ENCODE measurements at regions not wholly inside any gene's neighbourhood (a gene's known extent, or its start where the extent isn't known, plus 50 kb on each side); places are given as distances from the start of the nearest gene placed in this dataset.

DNA sequence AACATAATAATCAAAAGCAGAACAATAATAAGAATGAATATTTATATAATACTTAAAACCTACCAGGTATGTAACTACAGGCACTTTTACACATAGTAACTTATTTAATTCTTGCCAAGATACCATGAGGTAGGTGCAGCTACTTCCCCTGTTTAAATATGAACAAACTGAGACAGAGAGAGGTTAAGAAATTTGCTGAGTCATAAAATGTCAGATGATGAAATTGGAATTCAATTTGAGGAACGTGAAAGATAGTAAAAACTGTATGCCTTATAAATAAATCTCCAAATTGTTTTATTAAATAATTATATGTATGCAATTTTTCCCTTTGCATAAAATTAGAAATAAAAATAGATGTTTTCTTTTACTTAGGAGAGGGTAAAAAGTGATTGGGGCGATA, 1103.3 kb upstream of the NRXN1 start:
- Mint-ChIP-seq H3K27me3 (no peaks in the 10 kb centered on the region), H3K4me1 (ENCODE audit: low read depth in 2 of 2) (no peaks in the 10 kb centered on the region), H3K27ac (no peak overlapping the region), H3K9me3 (peaks cover 11 to 16% of the 10 kb centered on the region in 2 donors), H3K36me3 (ENCODE audit: insufficient read depth) (no peaks in the 10 kb centered on the region), H3K4me3 (no peak overlapping the region)
- no peak for DNase-seq
- no peak for ATAC-seq (replicated peaks)

DNA sequence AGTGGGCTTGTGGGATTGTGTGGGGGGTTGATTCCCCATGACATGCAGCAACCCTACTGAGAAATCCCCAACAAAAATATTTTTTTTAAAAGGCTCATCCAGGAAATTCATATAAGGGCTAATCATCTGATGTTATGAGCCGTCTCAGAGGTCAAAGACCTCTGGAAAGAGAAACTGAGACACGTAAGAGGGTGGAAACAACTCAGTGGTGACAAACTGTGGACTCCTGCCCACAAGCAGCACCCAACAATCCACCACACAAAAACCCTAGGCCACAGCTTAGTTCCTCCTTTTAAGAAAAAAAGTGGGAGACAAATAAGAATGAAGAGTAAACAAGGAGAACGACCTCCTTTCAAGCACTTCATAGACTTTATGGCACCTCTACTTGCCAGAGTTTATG, 1096.1 kb upstream of the NRXN1 start:
- Mint-ChIP-seq H3K4me1 (ENCODE audit: low read depth in 2 of 2) (no peaks in the 10 kb centered on the region), H3K27me3 (no peaks in the 10 kb centered on the region), H3K27ac (no peak overlapping the region), H3K36me3 (ENCODE audit: insufficient read depth) (no peaks in the 10 kb centered on the region), H3K9me3 (peaks cover 6 to 11% of the 10 kb centered on the region in 2 donors), H3K4me3 (no peak overlapping the region)
- no peak for DNase-seq
- no peak for ATAC-seq (replicated peaks)

DNA sequence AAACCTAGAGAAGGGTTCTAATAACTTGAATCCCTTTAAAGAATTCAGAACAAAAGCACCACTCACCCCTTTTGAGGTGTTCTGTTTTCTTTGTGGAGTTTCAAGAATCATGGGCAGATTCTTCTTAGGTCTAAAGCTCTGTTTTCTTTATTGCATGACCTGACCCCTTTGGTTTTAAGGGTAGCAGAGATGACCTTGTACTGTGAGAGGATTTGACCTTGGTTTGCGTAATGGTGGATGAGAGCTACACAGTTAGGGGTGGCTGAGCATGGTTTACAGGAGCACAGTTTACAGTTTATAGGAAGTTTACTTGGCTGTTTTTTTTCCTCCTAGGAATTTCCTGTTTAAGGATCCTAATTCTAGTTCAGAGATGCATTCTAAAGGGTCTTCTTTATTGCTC, 1095.6 kb upstream of the NRXN1 start:
- no peaks in the 10 kb centered on the region for H3K4me1 Mint-ChIP-seq (ENCODE audit: low read depth in 2 of 2)
- H3K27ac Mint-ChIP-seq = no peak overlapping the region
- H3K4me3 Mint-ChIP-seq = no peak overlapping the region
- H3K9me3 Mint-ChIP-seq = peaks cover 6 to 11% of the 10 kb centered on the region in 2 donors
- H3K36me3 Mint-ChIP-seq (ENCODE audit: insufficient read depth) = no peaks in the 10 kb centered on the region
- no peaks in the 10 kb centered on the region for H3K27me3 Mint-ChIP-seq
- DNase-seq (no peak), ATAC-seq (replicated peaks) (no peak)

DNA sequence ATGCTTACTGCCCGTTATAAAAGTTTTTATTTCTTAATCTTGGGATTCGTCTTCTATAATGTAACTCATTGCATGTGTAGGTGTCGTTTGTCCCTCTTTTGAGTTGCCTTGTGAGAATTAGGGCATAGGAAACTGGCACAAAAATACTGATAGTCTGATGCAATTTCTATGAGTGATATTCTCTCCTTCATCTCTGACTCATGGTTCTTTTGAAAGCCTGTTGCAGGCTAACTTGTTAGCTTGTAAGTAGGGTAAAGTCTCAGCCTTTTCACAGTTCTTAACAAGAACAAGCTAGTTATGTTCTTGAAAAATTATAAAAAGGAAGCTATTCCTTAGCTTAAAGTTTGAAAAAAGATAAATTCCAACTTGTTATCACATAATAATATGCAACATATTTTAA, 1085.4 kb upstream of the NRXN1 start:
- Mint-ChIP-seq H3K4me3 (no peak overlapping the region), H3K36me3 (ENCODE audit: insufficient read depth) (no peaks in the 10 kb centered on the region), H3K27ac (no peak overlapping the region), H3K27me3 (no peaks in the 10 kb centered on the region), H3K9me3 (peaks cover 0 to 1% of the 10 kb centered on the region in 2 donors), H3K4me1 (ENCODE audit: low read depth in 2 of 2) (no peaks in the 10 kb centered on the region)
- ATAC-seq (replicated peaks) = no peak
- no peak for DNase-seq

DNA sequence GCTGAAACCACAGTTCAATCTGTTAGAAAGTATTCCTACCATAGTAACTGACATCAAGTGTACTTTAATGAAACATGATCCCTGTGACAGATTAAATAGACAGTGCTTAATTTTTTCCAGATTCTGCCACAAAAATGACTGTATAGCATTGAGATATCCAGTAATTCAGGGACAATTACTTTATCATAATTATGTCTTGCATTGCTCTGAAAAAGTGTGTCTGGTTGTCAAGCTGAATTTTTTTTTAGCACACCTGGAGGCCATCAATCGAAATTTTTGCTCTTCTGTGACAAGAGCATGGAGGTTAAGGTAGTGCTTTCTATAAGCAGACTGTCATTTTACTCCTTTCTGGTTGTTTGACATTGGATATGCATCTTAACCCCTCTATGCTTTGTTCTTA, 1083.8 kb upstream of the NRXN1 start:
- H3K4me3 Mint-ChIP-seq = no peak overlapping the region
- peaks cover 0 to 2% of the 10 kb centered on the region in 2 donors for H3K9me3 Mint-ChIP-seq
- no peaks in the 10 kb centered on the region for H3K4me1 Mint-ChIP-seq (ENCODE audit: low read depth in 2 of 2)
- ATAC-seq (replicated peaks) (no peak), DNase-seq (no peak)
- H3K27me3 Mint-ChIP-seq = no peaks in the 10 kb centered on the region
- no peak overlapping the region for H3K27ac Mint-ChIP-seq
- no peaks in the 10 kb centered on the region for H3K36me3 Mint-ChIP-seq (ENCODE audit: insufficient read depth)

DNA sequence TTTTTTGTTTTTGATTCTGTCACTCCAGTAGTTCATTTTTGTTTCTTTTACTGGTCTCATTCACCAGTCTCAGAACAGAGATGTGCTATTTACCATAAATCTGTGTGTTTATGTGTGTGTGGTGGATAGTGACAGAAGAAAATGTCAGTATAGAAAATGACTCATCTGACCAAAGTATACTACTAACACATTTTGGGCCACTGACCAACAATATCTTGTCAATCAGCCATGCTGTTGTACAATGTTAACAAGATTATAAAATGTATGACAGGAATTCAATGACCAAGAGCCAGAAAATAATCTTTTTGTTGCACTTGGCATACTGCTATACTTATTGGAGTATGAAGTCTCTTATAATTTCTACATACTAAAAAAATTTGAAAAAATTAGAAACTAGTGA, 1081.4 kb upstream of the NRXN1 start:
- no peak overlapping the region for H3K4me3 Mint-ChIP-seq
- H3K9me3 Mint-ChIP-seq = peaks cover 0 to 2% of the 10 kb centered on the region in 2 donors
- H3K27me3 Mint-ChIP-seq = no peaks in the 10 kb centered on the region
- H3K4me1 Mint-ChIP-seq (ENCODE audit: low read depth in 2 of 2) = no peaks in the 10 kb centered on the region
- no peak overlapping the region for H3K27ac Mint-ChIP-seq
- no peaks in the 10 kb centered on the region for H3K36me3 Mint-ChIP-seq (ENCODE audit: insufficient read depth)
- DNase-seq (no peak), ATAC-seq (replicated peaks) (no peak)

DNA sequence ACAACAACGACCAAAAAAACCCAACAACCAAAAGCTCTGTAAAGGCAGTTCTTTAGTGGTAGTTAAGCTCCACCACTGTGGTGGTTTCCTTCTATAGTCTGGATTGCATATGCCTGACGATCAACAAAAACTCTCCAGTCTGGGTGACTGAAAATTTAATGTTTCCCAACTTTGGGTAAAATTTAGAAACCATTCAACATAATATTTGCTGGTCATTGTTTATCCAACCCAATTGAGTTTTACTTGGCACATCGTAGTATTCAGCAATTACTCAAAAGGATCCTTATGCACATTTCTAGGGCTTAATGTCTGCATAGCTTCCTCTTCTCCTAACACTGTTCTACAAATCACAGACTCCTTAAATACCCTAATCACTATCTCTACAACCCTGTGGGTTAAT, 1080.2 kb upstream of the NRXN1 start:
- Mint-ChIP-seq H3K36me3 (ENCODE audit: insufficient read depth) (no peaks in the 10 kb centered on the region), H3K27me3 (no peaks in the 10 kb centered on the region), H3K27ac (no peak overlapping the region), H3K4me1 (ENCODE audit: low read depth in 2 of 2) (no peaks in the 10 kb centered on the region), H3K9me3 (peaks cover 0 to 4% of the 10 kb centered on the region in 2 donors), H3K4me3 (no peak overlapping the region)
- no peak for ATAC-seq (replicated peaks)
- DNase-seq = no peak

DNA sequence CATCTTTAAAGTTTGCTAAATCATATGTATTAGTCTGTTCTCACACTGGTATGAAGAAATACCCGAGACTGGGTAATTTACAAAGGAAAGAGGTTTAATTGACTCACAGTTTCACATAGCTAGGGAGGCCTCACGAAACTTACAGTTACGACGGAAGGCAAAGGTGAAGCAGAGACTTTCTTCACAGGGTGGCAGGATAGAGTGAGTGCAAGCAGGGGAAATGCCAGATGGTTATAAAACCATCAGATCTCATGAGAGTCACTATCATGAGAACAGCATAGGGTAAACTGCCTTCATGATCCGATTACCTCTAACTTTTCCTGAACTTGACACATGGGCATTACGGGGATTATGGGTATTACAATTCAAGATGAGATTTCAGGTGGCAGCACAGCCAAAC, 1075.2 kb upstream of the NRXN1 start:
- Mint-ChIP-seq H3K4me1 (ENCODE audit: low read depth in 2 of 2) (no peaks in the 10 kb centered on the region), H3K27me3 (no peaks in the 10 kb centered on the region)

DNA sequence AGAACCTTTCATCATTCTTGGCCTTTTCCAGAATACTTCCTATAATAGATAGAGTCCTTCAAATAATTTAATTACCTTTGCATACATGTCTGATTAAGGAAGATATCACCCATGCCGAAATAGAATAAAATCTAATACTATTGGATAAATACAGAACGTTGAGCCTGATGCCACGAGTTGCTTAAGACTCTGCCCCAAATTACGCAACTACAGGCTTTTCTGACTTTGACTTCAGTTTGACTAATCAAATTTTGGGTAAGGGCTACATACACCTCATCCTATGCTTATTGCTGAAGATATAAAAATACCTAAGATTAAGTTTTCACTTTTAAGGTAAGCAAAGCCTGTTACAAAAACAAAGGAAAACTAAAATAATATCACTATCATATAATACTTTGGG, 1065.1 kb upstream of the NRXN1 start:
- Mint-ChIP-seq H3K27ac (no peak overlapping the region), H3K4me3 (no peak overlapping the region), H3K9me3 (peaks cover 9 to 11% of the 10 kb centered on the region in 2 donors), H3K4me1 (ENCODE audit: low read depth in 2 of 2) (no peaks in the 10 kb centered on the region), H3K36me3 (ENCODE audit: insufficient read depth) (no peaks in the 10 kb centered on the region), H3K27me3 (no peaks in the 10 kb centered on the region)
- no peak for DNase-seq
- no peak for ATAC-seq (replicated peaks)

More for the DNA sequence above, 1075.2 kb upstream of the NRXN1 start:
- Mint-ChIP-seq H3K36me3 (ENCODE audit: insufficient read depth) (no peaks in the 10 kb centered on the region), H3K27ac (no peak overlapping the region), H3K9me3 (peaks cover 0 to 4% of the 10 kb centered on the region in 2 donors), H3K4me3 (no peak overlapping the region)
- DNase-seq (no peak), ATAC-seq (replicated peaks) (no peak)

DNA sequence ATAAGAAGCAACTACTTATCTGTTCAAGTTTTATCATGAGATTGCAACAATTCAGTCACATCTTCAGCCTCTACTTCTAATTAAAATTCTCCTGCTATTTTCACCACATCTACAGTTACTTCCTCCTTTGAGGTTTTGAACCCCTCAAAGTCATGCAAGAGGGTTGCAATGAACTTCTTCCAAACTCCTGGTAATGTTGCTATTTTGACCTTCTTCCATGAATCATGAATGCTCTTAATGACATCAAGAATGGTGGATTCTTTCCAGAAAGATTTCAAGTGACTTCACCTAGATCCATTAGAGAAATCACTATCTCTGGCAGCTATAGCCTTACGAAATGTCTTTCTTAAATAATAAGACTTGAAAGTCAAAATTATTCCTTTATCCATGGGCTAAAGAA, 1052.8 kb upstream of the NRXN1 start:
- Mint-ChIP-seq H3K27ac (no peak overlapping the region), H3K9me3 (peaks cover 0 to 8% of the 10 kb centered on the region in 2 donors), H3K27me3 (no peaks in the 10 kb centered on the region), H3K36me3 (ENCODE audit: insufficient read depth) (no peaks in the 10 kb centered on the region), H3K4me3 (no peak overlapping the region), H3K4me1 (ENCODE audit: low read depth in 2 of 2) (no peaks in the 10 kb centered on the region)
- ATAC-seq (replicated peaks) = no peak
- no peak for DNase-seq

DNA sequence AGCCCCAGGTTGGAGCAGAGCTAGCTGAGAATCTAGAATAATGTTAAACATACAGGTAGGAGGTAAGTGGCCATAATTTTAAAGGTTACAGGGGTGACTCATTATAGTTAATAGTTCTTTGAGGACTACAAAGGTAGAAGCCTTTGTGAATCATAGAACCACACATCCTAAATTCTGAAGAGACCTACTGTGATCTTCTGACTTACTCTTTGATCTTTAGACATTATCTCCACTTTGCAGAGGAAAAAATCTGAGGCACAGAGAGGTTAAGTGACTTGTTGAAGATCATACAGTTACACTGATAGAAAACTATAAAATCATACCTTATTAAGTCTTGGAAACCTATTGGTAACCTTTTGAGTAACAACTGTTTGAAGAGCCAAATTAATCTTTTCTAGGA, 1051.3 kb upstream of the NRXN1 start:
- no peak overlapping the region for H3K27ac Mint-ChIP-seq
- ATAC-seq (replicated peaks) = no peak
- no peaks in the 10 kb centered on the region for H3K36me3 Mint-ChIP-seq (ENCODE audit: insufficient read depth)
- no peaks in the 10 kb centered on the region for H3K27me3 Mint-ChIP-seq
- H3K9me3 Mint-ChIP-seq = peaks cover 0 to 8% of the 10 kb centered on the region in 2 donors
- DNase-seq = no peak
- H3K4me1 Mint-ChIP-seq (ENCODE audit: low read depth in 2 of 2) = no peaks in the 10 kb centered on the region
- H3K4me3 Mint-ChIP-seq = no peak overlapping the region

DNA sequence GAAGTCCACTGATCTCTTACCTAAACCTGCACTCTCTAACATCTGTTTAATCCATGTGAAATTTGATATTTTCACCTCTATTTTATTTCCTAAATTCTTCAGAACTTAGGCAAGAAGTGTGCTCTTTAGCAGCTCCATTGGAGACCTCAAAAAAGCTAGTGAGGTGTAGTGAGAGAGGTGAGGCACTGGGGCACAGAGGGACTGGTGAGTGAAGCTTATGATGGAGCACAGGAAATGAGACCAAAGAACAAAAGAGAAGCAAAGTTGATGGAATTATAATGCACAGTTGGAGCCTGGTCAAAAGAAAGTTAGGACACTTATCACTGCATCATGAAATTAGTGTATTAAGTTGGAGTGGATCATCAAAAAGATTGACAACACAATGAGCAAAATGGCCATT, 1050.7 kb upstream of the NRXN1 start:
- no peak for ATAC-seq (replicated peaks)
- Mint-ChIP-seq H3K9me3 (peaks cover 0 to 8% of the 10 kb centered on the region in 2 donors), H3K4me1 (ENCODE audit: low read depth in 2 of 2) (no peaks in the 10 kb centered on the region)

DNA sequence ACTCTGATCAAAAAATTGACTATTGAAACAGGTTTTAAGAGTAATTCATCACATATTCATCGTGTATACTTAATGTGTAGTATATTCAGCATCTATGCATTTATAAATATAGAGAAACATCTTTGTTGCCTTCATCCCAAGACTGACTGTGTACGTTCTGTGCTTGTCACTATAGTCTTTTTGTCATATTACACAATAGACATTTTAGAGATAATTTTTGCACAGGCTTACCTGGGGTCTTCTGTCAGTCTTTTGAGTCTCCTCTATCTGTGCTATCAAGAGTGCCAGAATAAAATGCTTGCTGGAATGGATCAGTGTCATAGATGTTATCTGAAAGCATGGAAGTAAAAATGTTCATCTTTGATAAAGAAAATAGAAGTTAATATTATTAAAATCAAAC, 1047.7 kb upstream of the NRXN1 start:
- Mint-ChIP-seq H3K27ac (no peak overlapping the region), H3K9me3 (peaks cover 8% of the 10 kb centered on the region in 2 donors), H3K4me3 (no peak overlapping the region), H3K27me3 (no peaks in the 10 kb centered on the region), H3K4me1 (ENCODE audit: low read depth in 2 of 2) (no peaks in the 10 kb centered on the region), H3K36me3 (ENCODE audit: insufficient read depth) (no peaks in the 10 kb centered on the region)
- DNase-seq (no peak), ATAC-seq (replicated peaks) (no peak)

More for the DNA sequence above, 1050.7 kb upstream of the NRXN1 start:
- Mint-ChIP-seq H3K36me3 (ENCODE audit: insufficient read depth) (no peaks in the 10 kb centered on the region), H3K4me3 (no peak overlapping the region), H3K27ac (no peak overlapping the region), H3K27me3 (no peaks in the 10 kb centered on the region)
- no peak for DNase-seq

DNA sequence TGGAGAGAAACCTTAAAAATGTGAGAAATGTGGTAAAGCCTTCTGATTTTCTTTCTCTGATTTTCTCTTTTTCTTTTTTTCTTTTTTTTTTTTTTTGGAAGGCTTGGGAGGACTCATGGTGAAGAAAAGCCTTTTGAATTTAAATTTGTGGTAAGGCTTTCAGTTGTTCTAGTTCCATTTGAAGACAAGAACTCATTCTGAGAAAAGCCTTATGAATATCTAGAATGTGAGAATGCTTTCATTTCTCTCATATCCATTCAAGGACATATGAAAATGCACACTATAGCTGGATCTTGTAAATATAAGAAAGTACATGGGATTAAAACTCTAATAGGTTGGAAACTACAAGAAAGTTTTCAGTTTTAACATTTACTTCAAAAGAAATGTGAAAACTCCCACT, 1045.2 kb upstream of the NRXN1 start:
- ATAC-seq (replicated peaks) (no peak), DNase-seq (no peak)
- no peaks in the 10 kb centered on the region for H3K4me1 Mint-ChIP-seq (ENCODE audit: low read depth in 2 of 2)
- no peak overlapping the region for H3K4me3 Mint-ChIP-seq
- no peak overlapping the region for H3K27ac Mint-ChIP-seq
- H3K27me3 Mint-ChIP-seq = no peaks in the 10 kb centered on the region
- H3K9me3 Mint-ChIP-seq = peaks cover 7 to 8% of the 10 kb centered on the region in 2 donors
- no peaks in the 10 kb centered on the region for H3K36me3 Mint-ChIP-seq (ENCODE audit: insufficient read depth)

DNA sequence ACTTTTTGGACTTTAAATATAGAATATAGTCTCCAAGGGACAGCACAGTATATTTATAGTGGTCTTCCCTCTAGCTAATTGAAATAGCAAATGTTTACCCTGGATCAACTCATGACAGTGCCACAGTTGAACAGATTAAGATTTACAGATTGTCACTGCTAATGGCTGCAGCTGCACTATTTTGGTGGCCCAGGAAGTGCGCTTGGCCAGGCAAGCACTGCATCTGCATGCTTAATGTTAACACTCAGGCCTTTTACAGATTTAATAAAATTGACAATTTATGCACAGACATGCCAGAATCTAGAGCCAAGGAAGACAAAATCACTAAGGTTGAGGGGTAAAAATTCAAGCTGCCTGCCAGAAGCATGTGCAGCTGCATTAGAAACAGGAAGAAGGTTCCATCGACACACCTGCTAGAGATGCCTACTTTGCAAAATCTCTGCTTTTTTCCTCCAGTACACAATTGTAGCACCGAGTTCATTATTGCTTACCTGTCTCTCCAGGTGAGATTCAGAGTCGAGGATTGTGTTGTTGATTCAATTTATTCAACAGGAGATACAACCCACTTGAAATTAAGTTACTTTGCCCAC, 1042.3 kb upstream of the NRXN1 start:
- no peak for ATAC-seq (replicated peaks)
- Mint-ChIP-seq H3K27ac (no peak overlapping the region), H3K4me1 (ENCODE audit: low read depth in 2 of 2) (no peaks in the 10 kb centered on the region), H3K27me3 (no peaks in the 10 kb centered on the region), H3K36me3 (ENCODE audit: insufficient read depth) (no peaks in the 10 kb centered on the region), H3K4me3 (no peak overlapping the region), H3K9me3 (peaks cover 6 to 8% of the 10 kb centered on the region in 2 donors)
- no peak for DNase-seq

Data from effector memory CD8-positive, alpha-beta T cell (primary cell).